A673 (cell line): ENCODE measurements at regions not wholly inside any gene's neighbourhood (a gene's known extent, or its start where the extent isn't known, plus 50 kb on each side); places are given as distances from the start of the nearest gene placed in this dataset.

ENCODE experiments used
- BruUV-seq: library from RNA; stranded (reverse); fragments of 400-500 nt; replicated peaks from 2 replicates; lab custom pipeline; 2021; lab: Mats Ljungman, UMichigan
- CTCF ChIA-PET: fragments of 300-600 bp; sonication (Branson Sonifier 250); formaldehyde crosslinking; loops from one replicate; lab custom pipeline; 2022; ENCODE audit warnings: antibody characterized with exemption; lab: Charles Lee
- POLR2A ChIA-PET: fragments of 300-600 bp; sonication (Branson Sonifier 250); formaldehyde crosslinking; loops from one replicate; lab custom pipeline; 2022; ENCODE audit warnings: antibody characterized with exemption; ENCODE audit not compliant: low non-redundant PET; lab: Charles Lee
- DNase-seq: peaks from one replicate; pipeline ENCODE4 v3.0.0-alpha.2; 2015; ENCODE audit warnings: low spot score
- H3K27ac ChIP-seq: fragments of 200-600 bp; sonication (generic); 2 replicates; pipeline ENCODE4 v1.5.1; 2016; ENCODE audit warnings: mixed run types, low read depth, mild to moderate bottlenecking, mixed read lengths, antibody characterized with exemption, low read length; ENCODE audit not compliant: poor library complexity, severe bottlenecking
- H3K27me3 ChIP-seq: fragments of 200-600 bp; sonication (generic); replicated peaks from 2 replicates; pipeline ENCODE4 v1.6.1; 2017; ENCODE audit warnings: mixed run types, low read depth, mild to moderate bottlenecking, mixed read lengths, antibody characterized with exemption, low read length; ENCODE audit not compliant: insufficient read depth, poor library complexity
- H3K36me3 ChIP-seq: fragments of 200-600 bp; sonication (generic); 2 replicates; pipeline ENCODE4 v1.6.1; 2016; ENCODE audit warnings: mixed run types, mild to moderate bottlenecking, mixed read lengths, antibody characterized with exemption, low read length; ENCODE audit not compliant: insufficient read depth, poor library complexity, severe bottlenecking
- H3K4me1 ChIP-seq: fragments of 200-600 bp; sonication (generic); 2 replicates; pipeline ENCODE4 v1.6.1; 2017; ENCODE audit warnings: mixed run types, mild to moderate bottlenecking, mixed read lengths, antibody characterized with exemption, low read length; ENCODE audit not compliant: insufficient read depth, poor library complexity, severe bottlenecking
- H3K4me3 ChIP-seq: fragments of 200-600 bp; sonication (generic); 2 replicates; pipeline ENCODE4 v1.5.1; 2016; ENCODE audit warnings: low read depth, mixed run types, mild to moderate bottlenecking, mixed read lengths, low read length; ENCODE audit not compliant: poor library complexity, severe bottlenecking
- H3K9me3 ChIP-seq: fragments of 200-600 bp; sonication (generic); 2 replicates; pipeline ENCODE4 v1.6.1; 2016; ENCODE audit warnings: mixed run types, low read depth, mild to moderate bottlenecking, mixed read lengths, antibody characterized with exemption, low read length; ENCODE audit not compliant: poor library complexity, severe bottlenecking
- EZH2 ChIP-seq: fragments of 200-600 bp; sonication (generic); IDR thresholded peaks from 2 replicates; pipeline ENCODE4 v1.6.1; 2017; ENCODE audit warnings: borderline replicate concordance, low read depth, mild to moderate bottlenecking, mixed read lengths, antibody characterized with exemption, low read length; ENCODE audit not compliant: poor library complexity, severe bottlenecking
- intact Hi-C: fragments of 100-400 bp; cut with micrococcal nuclease; formaldehyde crosslinking; loops from one replicate; pipeline ENCODE4 v1.10.0; 2022; ENCODE audit not compliant: unreplicated experiment
- TF ChIP-seq, protein P1 (sequence below): fragments of 300-800, 200-600 bp; sonication (generic); conservative IDR thresholded peaks from 2 replicates; pipeline ENCODE4 v1.5.1; 2017; ENCODE audit warnings: low read depth, mild to moderate bottlenecking, antibody characterized with exemption, low read length, moderate library complexity, mixed read lengths

GRCh38 chr1:96521994-96522760 is 199.4 kb upstream of the PTBP2 start:
- DNase-seq: no peak
- H3K36me3 ChIP-seq: no peaks in the 10 kb centered on the region
- peaks cover 13% of the 10 kb centered on the region for H3K4me1 ChIP-seq
- H3K4me3 ChIP-seq: no peak overlapping the region
- BruUV-seq: no TSS peak
- POLR2A ChIA-PET: no interaction called here
- H3K9me3 ChIP-seq: no peaks in the 10 kb centered on the region
- intact Hi-C loops: loop anchor here (10.0 kb wide), 1 partner anchor 287 kb away; no protein-coding TSS in a partner anchor
- H3K27ac ChIP-seq: no peak overlapping the region
- TF ChIP-seq, protein P1, sequence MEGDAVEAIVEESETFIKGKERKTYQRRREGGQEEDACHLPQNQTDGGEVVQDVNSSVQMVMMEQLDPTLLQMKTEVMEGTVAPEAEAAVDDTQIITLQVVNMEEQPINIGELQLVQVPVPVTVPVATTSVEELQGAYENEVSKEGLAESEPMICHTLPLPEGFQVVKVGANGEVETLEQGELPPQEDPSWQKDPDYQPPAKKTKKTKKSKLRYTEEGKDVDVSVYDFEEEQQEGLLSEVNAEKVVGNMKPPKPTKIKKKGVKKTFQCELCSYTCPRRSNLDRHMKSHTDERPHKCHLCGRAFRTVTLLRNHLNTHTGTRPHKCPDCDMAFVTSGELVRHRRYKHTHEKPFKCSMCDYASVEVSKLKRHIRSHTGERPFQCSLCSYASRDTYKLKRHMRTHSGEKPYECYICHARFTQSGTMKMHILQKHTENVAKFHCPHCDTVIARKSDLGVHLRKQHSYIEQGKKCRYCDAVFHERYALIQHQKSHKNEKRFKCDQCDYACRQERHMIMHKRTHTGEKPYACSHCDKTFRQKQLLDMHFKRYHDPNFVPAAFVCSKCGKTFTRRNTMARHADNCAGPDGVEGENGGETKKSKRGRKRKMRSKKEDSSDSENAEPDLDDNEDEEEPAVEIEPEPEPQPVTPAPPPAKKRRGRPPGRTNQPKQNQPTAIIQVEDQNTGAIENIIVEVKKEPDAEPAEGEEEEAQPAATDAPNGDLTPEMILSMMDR: no peak
- TF ChIP-seq EZH2: no peak
- H3K27me3 ChIP-seq: no peaks in the 10 kb centered on the region
- CTCF ChIA-PET: no interaction called here

DNA sequence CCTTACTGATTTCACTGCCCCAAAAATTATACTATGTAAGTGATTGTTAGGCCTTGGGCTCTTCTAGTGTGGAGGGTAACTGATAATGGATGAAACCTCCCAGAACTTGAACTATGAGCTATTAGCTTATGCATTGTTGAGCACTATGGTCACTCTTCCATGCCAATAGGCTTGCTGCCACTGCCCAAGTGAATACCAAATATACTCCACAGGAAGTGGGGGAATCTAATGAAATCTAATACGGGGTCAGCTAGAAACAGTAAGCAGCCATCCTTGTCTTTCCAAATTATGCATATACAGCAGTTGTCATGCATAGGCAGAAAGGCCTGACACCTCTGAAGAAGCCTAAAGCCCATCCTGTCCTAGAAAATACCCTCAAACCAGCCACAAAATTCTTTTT is 198.7 kb upstream of the PTBP2 start:
- no peak for DNase-seq
- ChIA-PET POLR2A (no interaction called here), CTCF (no interaction called here)
- BruUV-seq: no TSS peak
- H3K27ac ChIP-seq: no peak overlapping the region
- intact Hi-C loops: loop anchor here (10.0 kb wide), 1 partner anchor 288 kb away; no protein-coding TSS in a partner anchor
- peaks cover 13% of the 10 kb centered on the region for H3K4me1 ChIP-seq
- no peak overlapping the region for H3K4me3 ChIP-seq
- no peak for TF ChIP-seq EZH2
- TF ChIP-seq, protein P1: no peak
- H3K9me3 ChIP-seq: no peaks in the 10 kb centered on the region
- H3K36me3 ChIP-seq: no peaks in the 10 kb centered on the region
- H3K27me3 ChIP-seq: no peaks in the 10 kb centered on the region

DNA sequence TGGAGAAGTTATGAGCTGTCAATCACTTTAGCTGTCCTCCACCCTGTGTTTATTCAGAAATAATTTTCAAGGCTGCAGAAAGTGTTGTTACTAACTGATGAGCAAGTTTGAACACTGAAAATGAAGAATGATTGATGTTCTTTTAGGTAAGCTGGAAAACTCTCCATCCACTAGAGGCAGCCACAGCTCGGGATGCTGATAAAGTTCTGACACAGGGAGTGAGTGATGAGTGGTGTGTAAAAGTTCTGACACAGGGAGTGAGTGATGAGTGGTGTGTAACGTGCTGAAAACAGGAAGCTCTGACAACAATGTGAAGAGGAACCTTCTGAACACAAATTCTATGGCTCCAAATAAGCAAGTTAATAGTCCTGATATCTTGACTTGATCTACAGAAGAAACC is 197.5 kb upstream of the PTBP2 start:
- Histone ChIP-seq H3K36me3 (no peaks in the 10 kb centered on the region), H3K4me3 (no peak overlapping the region), H3K4me1 (peaks cover 13% of the 10 kb centered on the region), H3K9me3 (no peaks in the 10 kb centered on the region), H3K27ac (no peak overlapping the region), H3K27me3 (no peaks in the 10 kb centered on the region)
- intact Hi-C loops: loop anchor here (10.0 kb wide), 1 partner anchor 289 kb away; no protein-coding TSS in a partner anchor
- TF ChIP-seq, protein P1: no peak
- TF ChIP-seq EZH2: no peak
- CTCF ChIA-PET: no interaction called here
- no TSS peak for BruUV-seq
- no peak for DNase-seq
- POLR2A ChIA-PET: no interaction called here
